ENCODE measurements at regions not wholly inside any gene's neighbourhood (a gene's known extent, or its start where the extent isn't known, plus 50 kb on each side); places are given as distances from the start of the nearest gene placed in this dataset.

GRCh38 chrX:39509157-39509556 is 588.6 kb downstream of the BCOR start:
- TF ChIP-seq CTCF (IDR thresholded peaks at IDR 0.05) = no peak
- no peak for TF ChIP-seq POLR2A (IDR thresholded peaks at IDR 0.05)
- no peak for TF ChIP-seq POLR2AphosphoS5 (IDR thresholded peaks at IDR 0.05)
- TF ChIP-seq EP300 (IDR thresholded peaks at IDR 0.05; ENCODE audit: low read depth) = no peak

Data from transverse colon (tissue), 4 donors.